Ammon's horn (tissue), 1 donor: ENCODE measurements at regions not wholly inside any gene's neighbourhood (a gene's known extent, or its start where the extent isn't known, plus 50 kb on each side); places are given as distances from the start of the nearest gene placed in this dataset.

Experiments used
- DNase-seq: peaks from one replicate; pipeline ENCODE4 v3.0.0-alpha.2; 2016; ENCODE audit warnings: low spot score

DNA sequence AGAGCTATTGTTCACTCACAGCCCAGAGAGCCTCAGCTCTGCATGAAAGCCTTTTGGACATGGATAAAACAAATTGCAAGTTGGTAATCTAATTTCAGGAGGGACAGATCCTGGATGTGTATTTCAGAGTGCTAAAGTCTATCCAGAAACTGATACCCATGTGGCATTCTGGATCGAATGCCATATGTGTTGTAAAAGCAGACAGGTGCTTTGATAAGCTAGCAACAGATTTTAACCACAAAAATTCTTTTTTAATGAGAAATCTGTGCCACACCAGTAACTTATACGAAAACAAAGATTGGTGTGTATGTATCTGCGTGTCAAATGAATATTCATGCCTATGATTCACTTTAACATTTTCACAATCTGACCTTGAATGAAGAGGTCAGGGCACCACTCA, 936.6 kb upstream of the MAP3K7 start:
- DNase-seq = no peak

DNA sequence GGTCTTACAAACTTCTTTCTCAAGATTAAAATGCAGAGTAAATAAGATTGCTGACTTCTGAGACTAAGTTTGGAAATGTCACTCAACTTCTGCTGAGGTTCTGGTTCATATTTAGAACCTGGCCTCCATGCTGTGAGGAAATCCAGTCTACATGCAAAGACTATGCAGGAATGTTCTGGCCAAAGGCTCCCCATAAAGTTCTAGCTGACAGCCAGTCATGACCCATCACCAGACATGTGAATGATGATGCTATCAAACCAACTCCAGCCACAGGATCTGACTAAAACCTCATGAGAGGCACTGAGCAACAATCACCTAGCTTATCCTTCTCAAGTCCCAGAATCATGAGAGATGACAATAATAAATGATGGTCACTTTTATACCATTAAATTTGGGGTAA, 935.1 kb upstream of the MAP3K7 start:
- no peak for DNase-seq

DNA sequence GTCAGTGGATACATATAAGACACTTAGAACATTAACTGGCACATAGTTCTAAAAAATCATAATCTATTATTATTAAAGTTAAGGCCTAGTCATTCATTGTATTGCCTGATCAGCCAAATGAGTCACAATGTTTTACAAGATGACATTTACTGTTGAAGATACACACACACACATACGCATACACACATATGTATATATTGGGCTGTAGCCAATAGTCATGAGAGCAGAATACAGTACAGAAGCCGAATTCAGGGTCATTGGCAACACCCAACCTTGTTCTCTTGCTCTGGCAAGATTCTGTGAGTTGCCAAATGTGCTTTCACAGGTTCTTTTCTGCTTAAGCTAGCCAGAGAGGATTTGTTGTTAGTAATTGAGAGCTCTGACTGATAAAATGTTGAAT, 922.8 kb upstream of the MAP3K7 start:
- DNase-seq = no peak

DNA sequence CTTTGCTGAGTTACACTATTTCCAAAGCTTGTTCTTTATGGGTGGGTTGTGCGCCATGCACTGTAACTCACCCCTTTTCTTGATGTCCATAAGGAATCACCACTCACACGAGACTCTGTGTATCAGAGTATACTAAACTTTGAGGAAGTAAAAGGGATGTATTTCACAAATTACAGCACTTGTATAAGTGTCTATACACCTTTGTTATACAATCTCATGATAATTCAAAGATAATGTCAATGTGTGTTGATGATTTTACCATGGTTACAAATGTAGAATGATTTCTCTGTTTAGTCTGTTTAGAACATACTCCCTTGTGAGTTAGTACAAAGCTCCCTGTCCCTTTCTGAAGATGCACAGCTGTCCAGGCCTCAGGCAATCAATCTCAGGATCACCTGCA, 922.2 kb upstream of the MAP3K7 start:
- DNase-seq = no peak

DNA sequence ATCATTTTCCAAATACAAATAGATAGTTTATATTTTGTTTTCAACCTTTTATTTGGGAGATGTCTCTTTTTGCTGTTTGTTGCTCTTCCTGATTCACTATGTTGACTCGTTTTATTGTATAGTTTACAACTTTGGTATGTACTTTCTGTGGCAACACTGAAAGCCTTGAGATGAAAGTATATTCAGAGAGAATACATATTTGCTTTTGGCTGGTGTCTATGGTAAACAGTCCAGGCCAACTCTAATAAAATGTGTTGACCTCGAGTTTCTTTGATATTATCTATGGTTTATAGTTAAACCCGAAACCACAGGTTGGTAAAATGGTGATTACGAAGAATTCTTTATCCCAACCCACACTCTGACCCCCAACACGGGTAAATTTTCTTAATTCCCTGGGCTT, 919.6 kb upstream of the MAP3K7 start:
- no peak for DNase-seq

DNA sequence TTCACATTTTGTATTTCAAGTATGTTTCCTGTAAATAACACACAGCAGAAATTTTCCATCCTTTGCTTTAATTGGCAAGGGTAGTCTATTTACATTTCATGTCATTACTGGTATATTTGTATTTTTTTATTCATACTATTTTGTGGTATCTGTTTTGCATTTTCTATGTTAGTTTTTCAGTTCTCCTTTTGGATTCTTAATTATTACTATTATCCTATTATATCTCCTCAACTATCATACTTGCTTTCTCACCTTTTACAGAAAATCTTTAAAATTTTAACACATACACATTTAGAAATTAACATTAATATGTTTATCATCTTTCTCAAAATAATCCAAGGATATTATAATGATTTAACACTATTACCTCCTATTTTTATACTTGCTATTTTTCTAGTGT, 918.3 kb upstream of the MAP3K7 start:
- DNase-seq = no peak

DNA sequence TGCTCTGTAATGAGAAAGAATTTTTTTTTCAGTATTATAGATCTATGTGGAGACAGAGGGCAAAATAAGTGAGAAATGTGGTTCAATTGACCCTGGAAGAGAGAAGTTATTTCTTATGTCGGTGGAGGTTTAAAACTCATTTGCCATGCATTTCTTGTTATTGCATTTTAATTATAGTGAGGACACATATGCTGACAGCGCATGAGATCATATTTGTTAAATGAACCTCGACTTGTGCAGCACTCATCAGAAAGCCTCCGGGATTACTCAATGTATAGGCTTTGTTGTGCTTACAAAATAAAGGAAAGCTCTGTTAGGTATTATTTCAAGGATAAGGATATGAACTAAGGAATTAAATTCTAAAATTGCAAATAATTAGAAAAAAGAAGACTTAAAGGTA, 915.1 kb upstream of the MAP3K7 start:
- no peak for DNase-seq

DNA sequence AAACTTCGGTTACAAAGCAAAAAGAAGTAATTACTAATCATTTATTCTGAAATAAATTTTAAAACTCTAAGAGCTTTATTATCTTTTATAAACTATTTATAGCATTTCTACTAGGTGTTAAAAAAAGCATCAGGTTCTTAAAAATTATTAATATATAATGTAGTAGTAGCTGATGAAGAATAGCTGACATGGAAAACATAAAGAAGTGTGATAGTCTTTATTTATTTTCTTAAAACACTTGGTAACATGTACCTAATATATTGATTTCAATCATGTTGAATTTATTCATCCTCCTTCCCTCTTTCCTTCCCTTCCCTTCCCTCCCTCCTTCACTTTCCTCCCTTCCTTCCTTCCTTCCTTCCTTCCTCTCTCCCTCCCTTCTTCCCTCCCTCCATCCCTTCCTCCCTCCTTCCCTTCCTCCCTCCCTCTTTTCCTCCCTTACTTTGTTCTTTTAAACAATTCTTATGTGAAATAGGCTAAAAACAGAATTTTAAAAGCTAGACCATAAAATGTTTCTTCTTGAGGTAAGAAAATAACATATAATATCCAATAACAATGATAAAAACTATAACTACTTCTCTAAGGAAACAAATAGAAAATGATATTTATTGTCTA, 913.9 kb upstream of the MAP3K7 start:
- no peak for DNase-seq

DNA sequence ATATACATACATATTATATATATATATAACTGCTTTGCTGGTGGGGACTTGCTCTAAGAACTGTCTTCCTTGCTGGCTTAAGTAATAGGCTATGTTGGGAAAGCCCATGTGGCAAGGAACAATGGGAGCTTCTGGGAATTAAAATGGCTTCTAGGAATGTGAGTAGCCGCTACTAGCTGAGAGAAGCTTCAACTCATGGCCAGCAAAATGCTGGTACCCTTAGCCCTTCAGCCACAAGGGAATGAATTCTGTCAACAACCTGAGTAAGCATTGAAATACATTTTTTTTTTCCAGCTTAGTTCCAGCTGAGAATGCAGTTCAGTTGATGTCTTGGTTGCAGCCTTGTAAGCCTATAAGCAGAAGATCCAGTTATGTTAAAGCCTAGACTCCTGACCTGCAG, 911.7 kb upstream of the MAP3K7 start:
- DNase-seq = no peak

DNA sequence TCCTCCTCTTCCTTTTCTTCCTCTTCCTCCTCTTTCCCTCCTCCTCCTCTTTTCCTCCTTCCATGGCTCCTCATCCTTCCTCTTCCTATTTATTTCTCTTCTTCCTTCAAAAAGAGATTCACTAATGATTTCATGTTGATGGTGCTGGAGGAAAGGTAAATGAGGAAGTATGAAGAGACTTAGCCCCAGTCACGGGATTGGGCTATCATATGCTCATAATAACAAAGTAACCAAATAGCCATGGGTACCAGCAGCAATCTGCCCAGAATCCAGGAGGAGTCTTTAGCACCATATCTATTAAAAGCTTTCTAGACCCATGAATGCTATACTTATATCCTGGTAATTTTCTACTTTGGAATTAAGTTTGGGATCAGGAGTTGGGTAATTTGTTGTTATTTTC, 910.9 kb upstream of the MAP3K7 start:
- no peak for DNase-seq

DNA sequence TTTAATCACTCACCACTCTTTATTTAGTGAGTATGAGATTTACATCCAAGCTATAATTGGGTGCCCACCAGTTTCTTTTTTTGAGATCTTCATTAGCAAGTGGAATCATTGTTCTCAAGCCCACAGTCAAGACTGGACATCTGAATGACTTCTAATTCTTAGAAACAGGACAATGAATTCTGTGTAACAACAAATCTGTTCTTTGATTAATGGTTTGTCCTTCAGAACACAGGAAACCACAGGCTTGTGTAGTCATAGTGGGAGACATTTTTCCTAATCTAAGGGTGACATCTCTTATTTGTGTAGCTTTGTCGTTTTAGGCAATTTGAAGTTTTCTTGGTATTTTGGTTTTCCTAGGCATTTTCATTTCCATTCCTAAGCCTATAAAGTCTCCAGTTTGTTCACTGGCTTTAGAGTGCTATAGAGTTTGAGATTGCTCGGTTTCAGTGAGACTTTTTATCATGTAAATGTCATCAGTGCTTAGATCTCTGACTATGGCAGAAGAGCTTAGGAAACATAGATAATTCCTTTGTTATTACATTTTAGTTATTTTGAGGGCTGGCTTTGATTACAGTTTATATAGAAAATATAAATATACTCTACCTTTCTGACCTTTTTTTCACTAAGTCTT, 903.9 kb upstream of the MAP3K7 start:
- DNase-seq = no peak

DNA sequence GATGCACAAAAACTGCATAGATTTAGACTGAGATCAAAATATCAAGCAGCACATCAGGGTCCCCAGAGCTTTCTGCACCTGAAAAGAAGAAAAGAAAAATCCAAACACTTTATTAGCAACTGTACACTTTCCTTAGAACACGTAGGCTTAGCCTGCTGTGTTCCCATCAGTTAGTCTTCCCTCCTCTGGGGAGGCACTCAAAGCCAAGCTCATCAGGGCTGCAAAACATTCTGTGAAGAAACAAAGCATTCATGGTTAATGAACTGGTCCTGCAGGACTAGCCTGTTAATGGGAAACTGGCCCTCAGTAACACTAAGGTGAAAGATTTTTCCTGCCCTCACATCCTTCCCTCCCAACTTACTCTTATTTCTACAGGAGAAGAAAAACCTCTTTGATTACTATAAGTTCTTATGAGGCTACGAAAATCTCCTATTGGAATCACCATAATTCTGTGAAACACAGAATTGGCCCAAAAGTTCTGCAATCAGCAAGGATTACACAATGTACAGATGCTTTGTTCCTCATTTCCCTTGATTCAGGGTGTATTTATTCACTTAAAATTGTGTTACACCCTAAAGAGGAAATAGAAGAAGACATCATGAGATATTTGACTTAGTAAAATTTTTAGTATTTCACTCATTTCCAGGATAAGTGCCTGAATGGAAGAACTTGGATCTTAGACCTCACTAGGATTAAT, 901.0 kb upstream of the MAP3K7 start:
- DNase-seq = no peak

DNA sequence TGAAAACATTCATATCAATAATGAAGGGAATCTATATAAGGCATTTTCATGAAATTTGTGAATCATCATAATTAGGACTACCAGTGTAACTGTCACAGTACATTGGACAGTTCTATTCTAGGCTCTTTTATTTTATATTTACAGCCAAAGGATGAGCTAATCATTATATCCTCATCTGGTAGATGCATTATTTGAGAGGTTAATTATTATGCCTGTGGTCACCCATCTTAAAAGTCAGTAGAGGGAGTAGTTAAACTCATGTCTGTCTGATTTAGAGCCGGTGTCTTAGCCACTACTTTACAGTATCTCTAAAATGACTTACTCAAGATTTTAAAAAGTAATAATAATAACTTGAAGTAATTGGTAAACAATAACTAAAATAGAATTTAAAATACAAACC, 899.3 kb upstream of the MAP3K7 start:
- no peak for DNase-seq

DNA sequence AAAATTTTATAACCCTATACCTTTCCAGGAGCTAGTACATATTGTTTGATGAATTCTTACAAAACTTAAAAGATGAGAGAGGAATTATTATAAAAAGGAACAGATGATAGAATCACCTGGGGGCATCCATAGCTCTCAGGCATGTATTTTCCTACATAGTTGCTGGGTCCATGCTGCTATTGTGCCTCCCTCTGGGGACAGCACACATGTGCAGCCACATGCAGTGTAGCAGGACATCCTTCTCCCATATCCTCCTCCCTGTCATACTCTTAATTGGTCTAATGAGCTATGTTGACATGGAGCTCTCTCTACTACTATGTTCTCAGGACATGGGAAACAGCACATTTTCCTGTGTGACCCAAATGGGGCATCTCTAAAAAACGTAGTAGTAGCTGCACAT, 898.2 kb upstream of the MAP3K7 start:
- DNase-seq = no peak

DNA sequence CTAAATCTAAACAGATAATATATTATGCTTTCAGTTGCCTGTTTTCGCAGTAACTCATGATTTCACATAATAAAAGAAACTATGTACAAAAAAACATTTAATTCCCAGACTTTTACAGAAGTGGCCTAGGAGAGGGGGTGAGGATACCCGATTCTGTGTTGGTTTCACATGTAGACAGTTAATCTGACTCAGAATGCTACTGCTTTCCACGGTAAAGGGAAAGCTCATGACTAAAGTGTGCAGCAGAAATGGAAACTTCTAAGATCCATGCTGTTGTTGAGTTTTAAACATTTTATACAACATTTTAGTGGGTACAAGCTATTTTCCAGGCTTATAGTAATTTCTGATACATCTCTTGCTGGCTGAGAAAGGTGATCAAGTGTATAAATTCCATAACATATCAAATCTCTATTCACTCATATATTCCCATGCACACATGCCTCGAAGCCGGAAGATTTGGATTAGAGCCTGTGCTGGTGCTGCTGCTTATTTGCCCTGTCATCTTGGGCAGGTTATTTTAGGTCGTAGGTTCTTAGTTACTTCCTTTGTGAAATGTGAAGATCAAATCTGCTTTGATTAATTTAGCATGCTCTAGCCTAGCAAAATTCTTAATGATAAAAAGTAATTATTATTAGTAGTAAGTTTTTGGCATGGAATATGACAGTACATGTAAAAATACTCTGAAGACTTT, 896.7 kb upstream of the MAP3K7 start:
- no peak for DNase-seq

DNA sequence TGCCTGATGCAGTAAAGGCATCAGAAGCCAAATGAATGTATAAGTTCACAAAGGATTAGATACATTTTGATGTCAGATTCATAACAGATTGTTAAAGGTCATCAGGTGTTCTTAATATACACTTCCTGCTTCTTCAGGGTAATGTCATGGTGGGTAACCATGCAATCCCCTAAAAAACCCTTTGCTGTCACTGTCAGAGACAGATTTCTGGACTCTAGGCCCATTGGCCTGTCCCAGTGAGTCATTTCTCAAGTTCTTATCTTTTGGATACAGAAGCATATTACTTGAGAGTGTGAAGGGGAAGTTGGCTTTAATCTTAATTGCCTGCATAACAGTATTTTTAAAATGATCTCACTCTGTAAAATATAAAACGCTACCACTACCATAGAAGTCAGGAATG, 895.6 kb upstream of the MAP3K7 start:
- no peak for DNase-seq

DNA sequence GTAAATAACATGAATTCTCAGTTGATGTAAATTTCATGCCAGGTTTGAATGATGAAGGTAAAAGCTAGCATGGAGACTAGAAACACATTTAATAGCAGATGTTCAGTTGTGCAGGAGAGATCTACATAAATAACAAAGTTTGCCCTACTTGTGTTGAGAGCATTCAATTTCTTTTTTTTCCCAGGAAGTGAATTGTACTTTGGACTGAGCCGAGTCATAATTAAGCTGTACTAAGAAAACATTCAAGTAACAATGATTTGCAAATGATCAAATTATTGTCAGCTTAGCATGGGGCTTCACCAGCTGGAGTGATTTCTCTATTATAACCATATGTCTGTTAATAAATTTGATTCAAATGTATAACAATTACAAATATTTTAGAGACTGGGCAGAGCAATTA, 893.5 kb upstream of the MAP3K7 start:
- no peak for DNase-seq

DNA sequence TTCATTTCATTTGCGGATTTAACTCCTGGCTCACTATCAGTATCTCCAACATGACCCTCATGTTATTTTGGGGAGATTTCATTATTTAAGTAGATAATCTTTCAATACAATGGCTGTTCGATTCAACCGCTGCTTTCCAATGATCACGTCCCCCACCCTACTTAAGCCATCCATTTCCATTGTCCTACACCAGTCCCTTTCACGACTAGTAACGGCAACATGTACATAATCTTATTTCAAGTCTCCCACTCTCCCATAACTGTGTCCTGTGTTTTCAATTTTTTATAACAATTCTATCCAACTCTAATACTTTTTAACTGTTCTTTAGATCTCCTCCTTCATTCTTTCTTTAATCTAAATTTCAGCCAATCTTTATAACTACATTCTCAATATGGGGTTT, 890.8 kb upstream of the MAP3K7 start:
- no peak for DNase-seq

DNA sequence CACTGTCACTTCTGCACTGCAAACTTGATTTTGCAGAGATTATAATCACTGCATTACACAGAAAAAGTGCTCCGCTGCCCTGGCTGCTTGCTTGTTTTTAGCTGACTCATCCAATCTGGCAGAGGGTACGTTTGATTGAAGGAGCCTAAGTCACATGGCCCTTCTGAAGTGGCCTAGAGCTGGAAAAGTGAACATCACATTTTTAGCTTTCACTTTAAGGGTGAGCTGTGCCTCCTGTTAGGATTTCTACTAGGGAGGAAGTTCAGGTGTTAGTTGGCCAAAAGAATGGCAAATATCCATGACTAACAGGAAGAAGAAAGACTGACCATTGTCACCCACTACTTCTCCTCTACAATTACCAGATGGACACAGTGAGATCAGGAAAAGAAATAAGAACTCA, 889.1 kb upstream of the MAP3K7 start:
- DNase-seq = peak; percentile 22

DNA sequence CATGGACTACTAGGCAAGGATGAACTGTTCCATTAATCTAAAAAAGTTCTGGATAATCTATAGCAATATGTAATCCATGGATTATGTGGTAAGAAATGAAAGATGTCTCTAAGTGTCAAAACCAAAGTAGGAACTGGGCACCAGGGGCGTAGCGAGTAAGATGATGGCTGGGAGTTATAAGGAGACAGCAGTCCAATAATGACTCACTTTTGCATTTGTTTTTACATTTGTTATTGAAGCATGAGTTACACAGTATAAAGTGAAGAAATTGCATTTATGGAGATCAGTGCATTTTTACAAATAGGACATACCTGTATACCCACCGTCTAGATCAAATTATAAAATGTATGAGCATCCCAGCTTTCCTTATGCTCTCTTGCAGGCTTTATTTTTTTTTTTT, 878.5 kb upstream of the MAP3K7 start:
- no peak for DNase-seq

DNA sequence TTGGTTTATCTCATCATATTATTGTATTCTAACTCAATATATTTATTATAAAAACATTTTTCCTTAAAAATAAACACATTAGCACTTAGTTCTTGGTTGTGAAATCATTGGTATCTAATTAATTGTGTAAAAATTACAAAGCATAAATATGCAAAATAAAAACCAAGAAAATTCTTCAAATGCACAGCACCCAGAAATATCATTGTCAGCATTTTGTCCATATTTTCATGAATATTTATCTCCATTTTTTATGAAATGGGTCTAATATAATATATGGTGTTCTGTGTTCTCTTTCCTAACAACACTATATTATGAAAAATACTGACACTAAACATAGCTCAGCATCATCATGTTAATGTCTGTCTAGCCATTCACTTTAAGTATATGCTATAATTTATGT, 877.8 kb upstream of the MAP3K7 start:
- no peak for DNase-seq

DNA sequence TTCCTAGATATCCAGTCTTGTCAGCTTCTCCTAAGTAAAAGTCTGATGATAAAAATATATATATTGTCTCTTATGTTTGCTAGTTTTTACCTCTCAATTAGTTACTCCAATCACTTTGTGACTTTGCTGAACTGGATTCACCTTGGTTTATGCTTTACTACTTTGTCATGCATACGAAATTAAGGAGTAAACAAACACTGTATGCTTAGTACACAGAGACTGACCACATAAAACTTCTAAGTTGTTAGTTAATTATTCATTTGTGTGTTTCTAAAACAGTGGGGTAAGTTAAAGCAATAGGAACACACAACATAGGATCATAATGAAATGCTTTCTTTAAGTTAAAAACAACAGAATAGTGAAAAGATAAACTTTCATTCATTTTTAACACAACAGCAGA, 877.3 kb upstream of the MAP3K7 start:
- DNase-seq = no peak

DNA sequence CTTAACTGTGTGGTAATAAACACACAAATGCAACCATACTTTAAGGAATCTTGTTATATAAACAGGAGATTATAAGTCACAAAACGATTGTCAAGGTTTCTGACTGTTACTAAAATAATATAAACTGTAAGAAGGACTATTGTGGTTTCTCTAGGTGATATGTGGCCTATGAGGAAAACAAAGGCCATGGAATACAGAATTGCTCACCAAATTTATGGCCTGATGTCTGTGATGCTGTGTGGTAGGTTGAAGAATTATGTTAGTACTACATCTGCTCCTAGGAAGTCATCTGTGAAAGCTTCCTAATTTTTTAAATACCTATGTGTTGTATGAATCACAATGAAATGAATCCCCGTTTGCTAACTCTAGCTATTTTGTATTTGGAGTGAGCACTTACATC, 875.4 kb upstream of the MAP3K7 start:
- no peak for DNase-seq
